ENCODE measurements at regions not wholly inside any gene's neighbourhood (a gene's known extent, or its start where the extent isn't known, plus 50 kb on each side); places are given as distances from the start of the nearest gene placed in this dataset.

DNA sequence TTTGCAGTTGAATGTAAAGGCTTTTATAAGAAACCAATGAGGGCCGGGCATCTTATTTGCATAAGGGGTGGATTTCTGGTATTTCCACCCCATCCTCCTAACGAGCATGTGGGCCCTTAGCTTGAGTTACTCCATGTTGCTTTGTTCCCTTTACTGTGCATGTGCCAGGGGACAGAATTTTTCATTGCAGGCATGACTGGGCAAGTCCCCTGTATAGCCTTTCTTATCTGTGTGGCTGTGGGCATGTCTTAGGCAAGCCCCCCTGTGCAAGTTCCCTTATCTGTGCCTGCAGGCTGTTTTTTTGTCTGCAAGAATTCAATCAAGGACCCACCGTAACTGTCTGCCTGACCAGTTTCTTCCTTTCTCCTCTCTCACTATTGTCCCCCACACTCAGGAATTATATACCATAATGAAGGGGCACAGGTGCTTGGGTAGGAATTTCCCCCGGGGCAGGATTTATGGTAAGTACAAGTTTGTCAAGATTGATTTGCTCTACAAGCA is 152.2 kb upstream of the CNOT2 start:
- no peak for TF ChIP-seq POLR2A (IDR thresholded peaks at IDR 0.05; ENCODE audit: low read depth, low read length)
- DNase-seq (ENCODE audit: insufficient read length, low spot score): no peak
- FAIRE-seq: no peak

DNA sequence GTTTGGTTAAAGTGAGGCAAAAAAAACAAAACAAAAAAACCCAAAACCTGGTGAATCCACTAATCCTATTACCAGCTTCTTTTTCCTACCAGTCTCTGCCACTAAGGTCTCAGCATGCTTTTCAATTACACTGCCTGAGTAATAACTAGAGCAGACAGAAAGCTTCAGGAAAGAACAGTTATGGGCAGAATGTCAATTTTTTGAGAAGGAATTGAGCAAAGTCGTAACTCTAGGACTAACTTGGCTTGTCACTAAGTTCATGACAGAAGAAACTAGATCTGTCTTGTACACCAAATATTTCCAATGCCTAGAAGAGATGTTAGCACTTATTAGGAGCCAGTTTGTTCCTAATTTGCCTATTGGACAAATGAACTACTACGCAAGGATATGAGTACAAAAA is 148.8 kb upstream of the CNOT2 start:
- TF ChIP-seq POLR2A (IDR thresholded peaks at IDR 0.05; ENCODE audit: low read depth, low read length): no peak
- DNase-seq (ENCODE audit: insufficient read length, low spot score) (no peak), FAIRE-seq (no peak)

DNA sequence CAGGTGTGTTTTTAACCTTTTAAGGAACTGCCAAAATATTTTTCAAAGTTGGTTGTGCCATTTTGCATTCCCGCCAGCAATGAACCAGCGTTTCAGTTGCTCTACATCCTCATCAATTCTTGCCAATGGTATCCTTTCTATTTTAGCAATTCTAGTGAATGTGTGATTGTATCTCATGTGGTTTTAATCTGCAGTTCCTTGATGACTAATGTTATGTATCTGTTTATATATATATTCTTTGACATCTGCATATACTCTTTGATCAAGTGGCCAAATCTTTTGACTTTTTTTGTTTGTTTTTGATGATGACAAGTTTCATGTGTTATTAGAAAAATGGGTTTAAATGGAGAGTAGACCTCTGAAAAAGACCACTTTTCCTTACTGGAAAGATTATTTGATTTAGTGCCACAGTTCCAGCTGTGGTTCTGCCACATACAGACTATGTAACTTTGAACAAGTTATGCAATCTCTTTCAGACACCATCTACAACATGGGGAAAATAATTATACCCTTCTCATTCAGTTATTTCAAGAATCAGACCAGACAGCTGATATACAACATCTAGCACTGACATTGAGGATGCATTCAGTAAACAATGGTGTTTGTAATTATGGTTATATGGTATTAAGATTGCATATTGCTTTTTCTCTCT is 146.3 kb upstream of the CNOT2 start:
- TF ChIP-seq POLR2A (IDR thresholded peaks at IDR 0.05; ENCODE audit: low read depth, low read length): no peak
- FAIRE-seq (no peak), DNase-seq (ENCODE audit: insufficient read length, low spot score) (no peak)

DNA sequence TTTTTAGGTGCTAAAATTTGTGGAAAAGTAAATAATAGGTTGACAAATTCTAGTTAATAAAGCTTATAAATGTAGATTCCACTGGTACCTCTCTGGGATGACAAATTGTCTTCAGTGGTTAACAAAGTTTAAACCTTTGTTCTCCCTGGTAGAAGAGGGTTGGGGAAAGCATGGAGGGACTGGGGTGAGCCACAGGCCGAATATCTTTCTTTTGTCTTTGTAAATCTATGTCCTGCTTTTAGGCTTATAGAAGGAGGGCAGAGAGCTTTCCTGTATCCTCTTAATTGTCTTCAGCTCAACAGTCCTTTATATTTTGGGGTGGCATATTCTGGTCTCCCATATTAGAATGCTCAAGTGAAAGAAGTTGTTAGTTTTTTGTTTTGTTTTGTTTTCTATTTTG is 142.2 kb upstream of the CNOT2 start:
- DNase-seq (ENCODE audit: insufficient read length, low spot score): no peak
- no peak for FAIRE-seq
- no peak for TF ChIP-seq POLR2A (IDR thresholded peaks at IDR 0.05; ENCODE audit: low read depth, low read length)

DNA sequence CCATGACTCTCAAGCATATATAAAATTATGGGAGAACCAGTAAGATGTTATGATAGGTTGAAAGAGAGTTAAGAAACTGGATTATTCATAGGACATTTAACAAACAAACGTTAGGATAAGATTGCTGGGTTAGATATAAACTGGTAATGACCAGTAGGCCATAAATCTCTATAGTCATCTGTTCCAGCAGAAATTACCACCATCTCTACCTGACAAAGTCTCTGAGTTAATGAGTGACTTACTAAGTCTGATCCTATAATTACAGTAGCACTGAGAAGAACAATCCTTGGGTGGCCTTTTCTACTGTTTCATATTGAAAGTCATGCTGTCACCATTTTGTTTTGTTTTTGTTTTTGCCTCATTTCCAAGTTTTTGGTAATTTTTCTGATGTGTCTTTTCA is 136.9 kb upstream of the CNOT2 start:
- DNase-seq (ENCODE audit: insufficient read length, low spot score): no peak
- no peak for TF ChIP-seq POLR2A (IDR thresholded peaks at IDR 0.05; ENCODE audit: low read depth, low read length)
- no peak for FAIRE-seq

DNA sequence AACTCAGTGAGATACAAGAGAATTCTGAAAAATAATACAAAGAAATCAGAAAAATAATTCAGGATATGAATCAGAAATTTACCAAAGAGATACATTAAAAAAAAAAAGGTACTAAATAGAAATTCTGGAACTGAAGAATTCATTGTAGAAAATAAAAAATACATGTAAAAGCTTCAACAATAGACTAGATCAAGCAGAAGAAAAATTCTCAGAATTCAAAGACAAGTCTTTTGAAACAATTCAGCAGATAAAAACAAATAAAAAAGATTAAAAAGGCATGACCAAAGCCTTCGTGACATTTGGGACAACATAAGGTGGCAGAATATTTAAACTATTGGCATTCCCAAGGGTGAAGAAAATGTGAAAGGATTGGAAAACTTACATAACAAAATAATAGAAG is 133.1 kb upstream of the CNOT2 start:
- no peak for TF ChIP-seq POLR2A (IDR thresholded peaks at IDR 0.05; ENCODE audit: low read depth, low read length)
- no peak for DNase-seq (ENCODE audit: insufficient read length, low spot score)
- no peak for FAIRE-seq

DNA sequence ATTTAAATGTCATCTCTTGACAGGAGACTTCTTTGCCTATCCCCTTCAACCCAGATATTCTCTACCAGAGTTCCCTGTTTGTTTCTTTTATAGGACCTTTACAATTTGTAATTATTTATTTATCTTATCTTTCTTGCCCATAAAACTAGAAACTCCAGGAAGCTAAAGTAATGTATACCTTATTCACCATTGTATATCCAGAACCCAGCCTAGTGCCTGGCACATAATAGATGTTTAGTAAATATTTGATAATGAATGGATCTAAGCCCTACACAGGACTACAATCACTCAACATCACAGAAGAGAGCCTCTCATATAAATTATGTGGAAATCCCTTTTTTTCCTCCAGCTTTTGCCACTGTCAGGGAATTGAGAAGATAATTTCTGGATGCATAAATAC is 125.6 kb upstream of the CNOT2 start:
- no peak for FAIRE-seq
- TF ChIP-seq POLR2A (IDR thresholded peaks at IDR 0.05; ENCODE audit: low read depth, low read length): no peak
- no peak for DNase-seq (ENCODE audit: insufficient read length, low spot score)

DNA sequence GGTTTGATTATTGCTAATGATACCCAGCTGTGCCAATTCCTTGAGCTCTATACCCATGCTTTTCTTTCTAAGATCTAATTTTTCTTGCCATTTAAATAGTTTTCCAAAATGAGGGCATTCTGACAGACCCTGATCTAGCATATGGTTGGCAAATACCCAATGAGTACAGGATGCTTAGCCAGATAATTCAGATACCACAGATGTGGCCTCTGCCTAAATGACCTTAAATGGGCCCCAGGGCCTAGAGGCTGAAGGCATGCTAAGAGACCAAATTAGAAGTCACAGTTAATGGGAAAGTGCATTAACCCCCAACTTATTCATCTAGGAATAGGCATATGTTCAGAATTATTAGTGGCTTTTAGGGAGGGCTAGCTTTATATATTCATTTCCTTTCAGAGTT is 122.3 kb upstream of the CNOT2 start:
- no peak for TF ChIP-seq POLR2A (IDR thresholded peaks at IDR 0.05; ENCODE audit: low read depth, low read length)
- no peak for FAIRE-seq

DNA sequence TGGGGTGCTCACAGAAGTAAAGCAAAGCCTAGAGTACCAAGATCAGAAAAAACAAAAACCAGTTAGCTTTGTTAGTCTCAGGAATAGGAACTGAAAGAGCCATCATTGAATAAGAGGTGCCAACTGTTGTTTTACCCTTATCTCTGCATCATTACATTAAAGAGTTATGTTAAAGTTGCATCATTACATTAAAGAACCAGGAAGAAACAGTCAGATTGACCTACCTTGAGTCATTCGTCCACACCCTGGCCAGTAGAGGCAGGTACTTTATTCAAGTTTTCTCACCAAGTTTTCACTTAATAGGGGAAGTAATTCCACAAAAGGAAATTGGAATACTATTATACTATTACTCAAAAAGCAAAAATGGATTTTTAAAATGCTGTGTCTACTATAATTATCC is 121.7 kb upstream of the CNOT2 start:
- no peak for DNase-seq (ENCODE audit: insufficient read length, low spot score)
- FAIRE-seq: no peak
- TF ChIP-seq POLR2A (IDR thresholded peaks at IDR 0.05; ENCODE audit: low read depth, low read length): no peak

More for the DNA sequence above, 122.3 kb upstream of the CNOT2 start:
- DNase-seq (ENCODE audit: insufficient read length, low spot score): no peak

DNA sequence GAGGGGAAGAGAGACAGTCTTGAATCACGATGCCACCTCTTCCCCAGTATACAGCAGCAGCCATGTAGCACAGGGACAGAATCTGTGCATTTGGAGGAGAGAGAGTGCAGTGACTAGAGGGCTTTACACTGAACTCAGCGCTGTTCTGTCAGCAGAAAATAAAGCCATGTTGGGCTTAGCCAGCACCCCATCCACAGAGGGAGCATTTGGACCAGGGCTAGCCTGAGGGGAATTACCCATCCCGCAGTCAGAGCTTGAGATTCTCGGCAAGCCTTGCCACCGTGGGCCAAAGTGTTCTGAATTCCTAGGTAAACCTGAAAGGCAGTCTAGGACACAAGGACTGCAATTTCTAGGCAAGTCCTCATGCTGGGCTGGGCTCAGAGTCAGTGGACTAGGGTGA is 120.4 kb upstream of the CNOT2 start:
- DNase-seq (ENCODE audit: insufficient read length, low spot score) (no peak), FAIRE-seq (no peak)
- TF ChIP-seq POLR2A (IDR thresholded peaks at IDR 0.05; ENCODE audit: low read depth, low read length): no peak

DNA sequence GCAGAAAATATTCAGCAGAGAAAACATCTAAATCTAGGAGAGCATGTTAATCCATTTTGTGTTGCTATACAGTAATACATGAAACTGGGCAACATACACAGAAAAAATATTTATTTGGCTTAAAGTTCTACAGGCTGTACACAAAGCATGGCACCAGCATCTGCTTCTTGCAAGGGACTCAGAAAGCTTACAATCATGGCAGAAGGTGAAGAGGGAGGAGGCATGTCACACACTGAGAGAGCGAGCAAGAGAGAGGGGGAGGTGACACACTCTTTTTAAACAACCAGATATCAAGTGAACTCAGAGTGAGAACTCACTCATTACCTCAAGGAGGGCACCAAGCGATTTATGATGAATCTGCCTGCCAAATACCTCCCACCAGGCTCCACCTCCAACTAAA is 94.2 kb upstream of the CNOT2 start:
- FAIRE-seq: no peak
- no peak for DNase-seq (ENCODE audit: insufficient read length, low spot score)
- TF ChIP-seq POLR2A (IDR thresholded peaks at IDR 0.05; ENCODE audit: low read depth, low read length): no peak

DNA sequence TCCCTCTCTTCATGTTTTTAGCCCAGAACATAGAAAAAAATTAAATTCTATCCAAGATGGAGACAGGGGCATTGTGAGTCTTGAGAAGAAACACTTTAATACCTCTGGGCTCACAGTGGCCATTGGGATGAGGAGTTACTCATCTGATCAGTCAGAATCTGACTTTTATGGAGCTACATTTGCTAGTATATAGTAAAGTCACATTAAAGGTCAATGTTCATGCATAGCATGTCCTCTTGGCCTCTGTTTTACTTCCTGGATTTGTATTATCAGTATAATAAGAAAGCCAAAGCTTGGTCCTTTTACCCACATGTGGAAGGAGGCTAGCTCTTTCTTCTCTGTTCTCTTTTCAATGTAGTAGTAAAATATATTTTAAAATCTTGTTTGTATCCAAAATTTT is 93.6 kb upstream of the CNOT2 start:
- FAIRE-seq: no peak
- DNase-seq (ENCODE audit: insufficient read length, low spot score): no peak
- TF ChIP-seq POLR2A (IDR thresholded peaks at IDR 0.05; ENCODE audit: low read depth, low read length): no peak

DNA sequence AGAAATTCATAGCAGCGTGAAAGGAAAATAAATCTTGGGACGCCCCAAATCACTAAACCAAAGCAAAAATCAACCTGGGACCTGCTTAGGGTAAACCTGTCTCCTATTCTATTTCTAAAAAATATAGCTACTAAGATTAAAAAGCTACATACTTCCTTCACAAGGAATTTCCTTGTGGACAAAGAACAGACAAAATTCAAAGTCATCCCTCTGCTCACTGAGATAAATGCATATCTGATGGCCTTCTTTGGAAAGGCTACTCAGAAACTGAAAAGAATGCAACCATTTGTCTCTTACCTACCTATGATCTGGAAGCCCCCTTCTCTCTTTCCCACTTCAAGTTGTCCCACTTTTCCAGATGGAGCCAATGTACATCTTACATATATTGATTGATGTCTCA is 93.0 kb upstream of the CNOT2 start:
- DNase-seq (ENCODE audit: insufficient read length, low spot score): no peak
- FAIRE-seq: no peak
- TF ChIP-seq POLR2A (IDR thresholded peaks at IDR 0.05; ENCODE audit: low read depth, low read length): no peak

DNA sequence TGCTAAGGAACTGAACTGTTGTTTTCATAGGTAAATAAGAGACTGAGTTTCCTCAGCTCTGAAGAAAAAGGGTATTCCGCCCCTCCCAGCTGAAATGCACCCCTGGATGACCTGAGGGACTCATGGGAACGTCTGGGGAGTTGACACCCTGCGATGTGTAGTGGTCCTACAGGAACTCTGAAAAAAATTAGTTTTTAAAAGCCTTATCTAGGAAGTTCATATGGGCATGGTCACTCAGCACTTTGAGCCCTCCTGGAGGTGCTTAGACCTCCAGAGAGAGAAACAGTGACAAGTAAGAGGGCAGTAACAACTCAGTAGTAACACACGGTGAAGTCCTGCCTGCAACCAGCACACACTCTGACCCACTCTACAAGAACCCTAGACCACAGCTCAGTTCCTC is 91.2 kb upstream of the CNOT2 start:
- TF ChIP-seq POLR2A (IDR thresholded peaks at IDR 0.05; ENCODE audit: low read depth, low read length): no peak
- no peak for DNase-seq (ENCODE audit: insufficient read length, low spot score)
- FAIRE-seq: no peak

DNA sequence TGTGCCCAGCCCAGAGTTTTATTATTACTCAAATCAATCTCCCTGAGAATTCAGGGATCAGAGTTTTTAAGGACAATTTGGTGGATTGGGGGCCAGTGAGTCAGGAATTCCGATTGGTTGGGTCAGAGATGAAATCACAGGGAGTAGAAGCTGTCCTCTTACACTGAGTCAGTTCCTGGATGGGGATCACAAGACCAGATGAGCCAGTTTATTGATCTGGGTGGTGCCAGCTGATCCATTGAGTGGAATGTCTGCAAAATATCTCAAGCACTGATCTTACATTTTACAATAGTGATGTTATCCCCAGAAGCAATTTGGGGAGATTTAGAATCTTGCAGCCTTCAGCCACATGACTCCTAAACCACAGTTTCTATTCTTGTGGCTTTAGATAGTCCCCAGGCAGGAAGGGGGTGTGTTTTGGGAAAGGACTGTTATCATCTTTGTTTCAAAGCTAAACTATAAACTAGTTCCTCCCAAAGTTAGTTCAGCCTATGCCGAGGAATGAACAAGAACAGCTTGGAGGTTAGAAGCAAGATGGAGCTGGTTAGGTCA is 89.1 kb upstream of the CNOT2 start:
- DNase-seq (ENCODE audit: insufficient read length, low spot score) (no peak), FAIRE-seq (no peak)
- TF ChIP-seq POLR2A (IDR thresholded peaks at IDR 0.05; ENCODE audit: low read depth, low read length): no peak
